Islet precursor cell (in vitro differentiated cells): ENCODE measurements at regions not wholly inside any gene's neighbourhood (a gene's known extent, or its start where the extent isn't known, plus 50 kb on each side); places are given as distances from the start of the nearest gene placed in this dataset.
A peak's percentile ranks its signal among the peaks of the same experiment; 100 is the strongest.

Source experiments
- DNase-seq: peaks from one replicate; pipeline ENCODE4 v3.0.0-alpha.2; 2018

- no peak for DNase-seq
Observed at GRCh38 chr1:239322369-239322768, 64.0 kb upstream of the CHRM3 start.

DNA sequence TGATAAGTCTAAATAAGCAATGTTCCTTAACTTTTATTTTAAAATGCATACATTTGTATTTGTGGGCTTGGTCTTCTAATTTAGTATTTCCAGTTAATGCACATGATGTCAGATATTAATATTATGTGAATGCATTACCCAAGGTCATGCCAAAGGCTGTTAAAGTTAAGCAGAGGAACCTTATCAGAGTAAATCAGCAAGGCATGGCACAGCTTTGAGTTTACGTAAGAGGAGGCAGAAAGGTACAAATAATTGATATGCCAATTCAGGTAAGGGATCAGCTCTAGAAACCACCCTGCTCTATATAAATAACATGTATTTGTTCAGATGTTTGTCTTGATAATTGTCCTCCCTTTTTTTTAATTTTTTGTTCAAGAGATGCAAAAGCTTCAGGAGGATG, 64.5 kb upstream of the CHRM3 start:
- DNase-seq: no peak

GRCh38 chr1:239317948-239318347, 68.4 kb upstream of the CHRM3 start:
- DNase-seq: no peak

DNA sequence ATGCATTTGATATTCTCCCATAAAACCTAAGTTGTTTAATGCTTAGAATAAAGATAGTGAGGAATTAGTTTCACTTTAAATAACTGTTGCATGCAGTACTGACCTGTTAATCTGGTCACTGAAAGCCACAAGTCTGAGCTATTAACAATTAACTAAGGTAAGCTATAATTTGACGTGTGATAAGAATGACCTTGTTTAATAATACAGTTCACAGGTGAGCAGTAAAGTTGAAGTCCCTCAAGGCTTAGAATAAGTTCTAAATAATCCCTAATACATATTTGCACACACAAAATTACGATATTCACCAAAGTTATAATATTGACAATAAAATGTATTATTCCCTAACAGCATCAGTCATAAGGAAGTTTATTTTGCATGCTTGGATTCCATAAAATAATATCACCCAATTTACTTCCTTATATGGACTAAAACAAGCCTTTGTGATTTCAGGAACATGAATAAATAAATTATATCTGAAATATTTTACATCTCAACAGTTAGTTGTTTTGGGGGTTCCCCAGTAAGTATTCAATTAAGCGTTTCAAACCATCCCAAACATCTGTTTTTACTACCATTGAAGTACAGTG, 70.6 kb upstream of the CHRM3 start:
- no peak for DNase-seq

GRCh38 chr1:239311331-239311730, 75.0 kb upstream of the CHRM3 start:
- DNase-seq: peak; percentile 28

DNA sequence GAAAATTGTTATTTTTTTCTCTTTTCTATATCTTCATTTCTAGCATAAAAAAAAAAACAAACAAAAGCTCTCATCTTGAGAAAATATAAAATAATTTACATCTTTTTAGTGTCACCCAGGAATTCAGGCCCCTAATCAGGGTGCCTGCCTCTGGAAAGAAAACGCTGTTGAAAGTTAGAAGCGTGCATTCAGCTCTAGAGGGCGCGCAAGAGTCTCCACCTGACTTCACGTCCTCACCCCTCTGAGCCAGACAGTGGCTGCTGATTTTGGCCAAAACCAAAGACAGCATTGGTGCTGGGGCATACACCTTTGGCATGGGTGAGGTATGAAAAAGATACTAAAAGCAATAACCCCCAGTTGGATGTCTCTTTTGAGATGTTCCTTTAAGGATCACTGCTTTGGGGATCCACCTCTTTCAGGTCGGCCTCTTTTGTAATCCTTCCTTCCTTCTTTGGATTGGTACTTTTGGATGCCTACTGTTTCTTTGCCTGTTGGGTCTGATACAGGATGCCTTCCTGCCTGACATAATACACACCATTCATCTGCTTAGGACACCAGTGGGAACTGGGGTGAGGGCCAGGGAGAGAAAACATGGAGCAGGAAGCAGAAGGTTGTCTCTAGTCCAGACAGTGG, 77.6 kb upstream of the CHRM3 start:
- peak; percentile 70 for DNase-seq

- no peak for DNase-seq
Observed at GRCh38 chr1:239307886-239308285, 78.5 kb upstream of the CHRM3 start.

DNA sequence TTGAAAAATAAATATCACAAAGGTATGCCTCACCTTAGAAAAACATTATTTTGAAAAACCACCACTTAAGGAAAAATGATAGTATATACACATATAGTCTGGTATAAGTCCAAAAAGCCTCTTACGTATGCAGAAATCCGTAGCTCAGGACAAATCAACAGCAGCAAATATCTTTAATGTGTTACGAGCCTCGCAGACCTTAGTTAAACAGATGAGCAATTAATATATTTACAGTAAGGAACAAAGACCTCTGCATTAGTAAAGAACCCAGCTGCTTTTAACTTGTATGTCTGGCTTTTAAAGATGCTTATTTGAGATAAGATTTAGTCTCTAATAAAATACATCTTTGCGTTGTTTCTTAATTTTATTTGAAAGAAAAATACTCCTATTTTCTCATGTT, 79.9 kb upstream of the CHRM3 start:
- no peak for DNase-seq

DNA sequence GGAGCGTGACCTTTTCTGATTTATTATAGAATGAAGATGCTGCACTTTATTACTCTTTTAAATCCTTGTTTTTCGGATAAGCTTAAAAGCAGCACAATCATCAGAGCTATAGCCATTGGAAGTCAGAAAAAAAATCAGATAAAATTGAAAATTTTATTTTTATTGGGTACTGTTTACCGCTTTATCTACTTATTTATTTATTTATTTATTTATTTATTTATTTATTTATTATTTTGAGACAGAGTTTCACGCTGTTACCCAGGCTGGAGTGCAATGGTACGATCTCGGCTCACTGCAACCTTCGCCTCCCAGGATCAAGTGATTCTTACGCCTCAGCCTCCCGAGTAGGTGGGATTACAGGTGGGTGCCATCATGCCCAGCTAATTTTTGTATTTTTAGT, 83.1 kb upstream of the CHRM3 start:
- DNase-seq: no peak

DNA sequence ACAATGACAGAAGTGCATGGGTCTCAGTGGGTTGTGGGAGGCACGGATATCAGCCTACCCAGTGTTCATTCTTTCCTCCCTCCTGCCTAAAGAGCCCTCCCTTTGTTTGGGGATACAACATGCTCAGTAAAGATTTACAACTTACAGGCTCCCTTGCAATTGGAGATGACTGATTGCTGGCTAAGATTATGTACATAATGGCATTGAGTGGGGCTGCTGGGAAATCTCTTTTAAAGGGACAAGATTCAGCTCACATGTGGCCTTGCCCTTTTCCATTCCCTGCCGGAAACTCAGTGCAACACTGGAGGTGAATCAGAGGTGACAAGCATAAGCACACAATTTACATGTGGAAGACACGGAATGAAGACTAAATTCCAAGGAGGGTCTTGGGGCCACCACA, 83.7 kb upstream of the CHRM3 start:
- DNase-seq: no peak

GRCh38 chr1:239301251-239301650, 85.1 kb upstream of the CHRM3 start:
- no peak for DNase-seq

GRCh38 chr1:239297910-239298309, 88.5 kb upstream of the CHRM3 start:
- DNase-seq: no peak

- no peak for DNase-seq
Observed at GRCh38 chr1:239293350-239294110, 92.8 kb upstream of the CHRM3 start.

DNA sequence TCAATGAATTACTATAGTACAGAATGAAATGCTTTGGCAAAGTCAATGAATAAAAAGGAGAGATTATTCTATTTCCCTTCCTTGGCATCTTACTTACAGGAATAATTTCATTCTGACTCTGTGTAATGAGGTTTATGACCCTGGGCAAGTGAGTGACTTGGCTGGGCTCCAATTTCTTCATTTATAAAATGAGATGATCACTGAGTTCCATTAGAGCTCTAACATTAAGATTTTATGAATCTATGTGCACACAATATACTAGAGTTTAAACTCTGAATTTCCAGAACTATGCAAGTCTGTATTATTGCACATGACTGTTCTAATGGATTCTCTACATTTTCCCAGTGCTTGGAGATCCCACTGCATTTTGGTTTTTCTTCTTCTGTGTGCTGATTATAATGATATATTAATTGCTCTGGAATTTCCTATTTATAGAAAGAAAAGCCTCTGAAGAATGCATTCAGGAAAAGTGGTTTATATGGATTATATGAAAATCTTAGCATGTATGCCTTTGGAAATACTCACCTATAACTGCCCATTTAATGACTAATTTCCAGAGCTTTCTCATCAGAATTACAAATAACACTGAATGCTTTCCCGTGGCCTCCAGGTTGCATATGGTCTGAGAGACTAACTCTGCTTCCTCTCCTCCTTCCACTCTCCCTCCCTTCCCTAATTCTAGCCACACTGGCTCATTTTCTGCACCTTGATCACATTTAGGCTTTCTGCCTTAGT, 97.4 kb upstream of the CHRM3 start:
- DNase-seq: no peak

DNA sequence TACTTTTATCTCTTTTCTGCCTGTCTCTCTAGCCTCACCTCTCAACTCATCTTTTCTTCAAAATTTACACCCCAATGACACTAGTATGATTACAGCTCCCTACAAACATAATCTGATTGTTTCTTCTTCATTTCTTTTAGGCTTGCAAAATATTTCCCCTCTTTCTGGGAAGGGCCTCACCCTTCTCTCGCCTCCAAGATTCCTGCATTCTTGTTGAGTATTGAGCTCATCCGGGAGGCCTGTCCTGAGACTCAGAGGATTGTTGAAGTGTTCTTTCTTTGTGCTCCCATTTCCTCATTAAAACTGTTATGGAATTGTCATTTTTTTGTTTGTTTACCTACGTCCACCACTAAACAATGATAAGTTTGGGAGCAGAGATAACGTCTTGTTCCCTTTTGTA, 99.1 kb upstream of the CHRM3 start:
- DNase-seq: no peak

DNA sequence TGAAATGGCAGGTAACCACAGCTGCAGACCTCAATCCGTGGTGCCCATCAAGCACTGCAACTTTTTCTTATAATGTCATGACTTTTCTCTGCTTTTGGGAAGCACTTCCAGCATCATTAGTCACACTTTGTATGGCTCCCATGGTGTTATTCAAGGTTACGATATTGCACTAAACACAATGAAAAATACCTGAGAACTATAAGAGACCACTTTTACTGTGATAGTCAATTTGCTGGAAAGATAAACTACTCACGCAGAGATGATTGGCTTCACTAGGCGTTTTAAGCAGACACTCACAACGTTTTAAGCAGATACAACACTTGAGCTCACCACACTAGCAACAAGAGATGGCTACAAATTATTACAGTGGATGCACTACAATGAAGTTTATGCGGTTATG, 103.2 kb upstream of the CHRM3 start:
- no peak for DNase-seq

GRCh38 chr1:239282411-239282810, 104.0 kb upstream of the CHRM3 start:
- DNase-seq: no peak

DNA sequence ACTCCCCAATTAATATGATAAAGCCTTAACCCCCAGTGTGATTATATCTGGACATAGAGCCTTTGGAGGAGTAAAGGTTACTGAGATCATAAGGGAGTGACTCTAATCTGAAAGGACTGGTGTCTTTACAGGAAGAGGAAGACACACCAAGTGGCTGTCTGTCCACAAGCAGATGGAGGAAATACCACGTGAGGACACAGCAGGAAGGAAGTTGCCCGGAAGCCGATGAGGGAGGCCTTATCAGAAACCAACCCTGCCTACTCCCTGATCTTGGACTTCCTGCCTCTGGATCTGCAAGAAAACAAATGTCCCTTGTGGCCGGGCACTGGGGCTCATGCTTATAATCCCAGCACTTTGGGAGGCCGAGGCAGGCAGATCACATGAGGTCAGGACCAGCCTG, 110.3 kb upstream of the CHRM3 start:
- no peak for DNase-seq

DNA sequence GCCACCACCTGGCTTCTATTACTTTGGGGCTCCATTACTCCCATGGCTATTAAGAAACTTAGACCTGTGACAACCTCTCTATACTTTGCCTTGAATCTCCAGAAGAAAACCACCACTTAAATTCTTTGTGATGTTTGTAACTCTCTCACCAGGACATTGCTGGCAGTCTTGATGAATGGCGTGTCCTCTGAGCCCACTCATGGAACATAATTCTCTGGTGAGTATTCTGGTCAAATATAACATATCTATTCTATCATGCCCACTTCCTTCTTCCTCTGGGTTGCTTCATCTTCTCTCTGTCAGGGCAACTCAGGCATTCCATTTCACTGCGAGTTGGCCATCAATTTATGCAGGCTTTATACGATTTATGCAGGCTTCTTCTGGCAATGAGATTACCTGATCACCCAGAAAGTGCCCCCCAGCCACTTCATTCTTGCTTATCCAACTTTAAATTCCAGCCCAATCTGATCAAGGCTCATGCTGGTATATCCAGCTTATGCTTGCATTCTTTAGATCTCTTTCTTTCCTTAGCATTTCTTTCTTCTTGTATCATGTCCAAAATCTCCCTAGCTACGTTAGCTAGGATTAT, 112.0 kb upstream of the CHRM3 start:
- DNase-seq: no peak

DNA sequence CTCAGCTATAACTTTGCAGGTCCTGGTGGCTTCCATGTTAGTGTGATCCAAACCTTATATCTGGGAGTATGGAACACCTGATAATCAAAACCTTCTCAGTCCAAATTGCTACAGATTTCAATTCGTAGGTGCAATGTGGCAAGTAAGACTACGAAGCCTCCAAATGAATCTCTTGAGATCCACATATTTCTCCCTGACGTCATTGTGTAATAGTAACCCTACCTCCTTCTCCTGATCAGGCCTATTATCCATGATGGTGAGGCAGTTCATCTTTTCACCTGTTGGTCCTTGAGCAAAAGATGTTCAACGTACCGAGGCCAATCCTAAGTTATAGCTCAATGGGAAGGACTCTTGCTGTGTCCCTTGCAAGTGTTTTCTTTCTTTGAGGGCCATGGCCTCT, 115.9 kb upstream of the CHRM3 start:
- no peak for DNase-seq

DNA sequence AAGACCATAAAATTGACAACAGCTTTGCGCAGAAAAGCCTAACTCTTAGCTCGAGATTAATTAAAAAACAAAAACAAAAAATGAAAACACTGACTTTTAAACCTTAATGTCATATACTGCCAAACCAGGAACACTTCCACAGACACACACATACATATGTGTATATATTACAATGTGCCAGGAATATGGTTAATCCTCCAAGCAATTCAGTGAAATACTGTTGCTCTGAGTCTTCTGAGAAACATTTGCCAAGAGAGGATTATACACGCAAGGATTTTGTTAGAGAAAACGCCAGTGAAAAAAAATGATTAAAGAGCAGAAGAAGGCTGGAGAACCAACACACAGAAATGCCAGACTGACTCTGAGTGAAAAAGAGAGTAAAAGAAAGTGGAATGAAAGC, 116.7 kb upstream of the CHRM3 start:
- DNase-seq: no peak

- DNase-seq: no peak
Observed at GRCh38 chr1:239268941-239269340, 117.4 kb upstream of the CHRM3 start.

- DNase-seq: no peak
Observed at GRCh38 chr1:239268007-239268406, 118.4 kb upstream of the CHRM3 start.
